ENCODE measurements at regions not wholly inside any gene's neighbourhood (a gene's known extent, or its start where the extent isn't known, plus 50 kb on each side); places are given as distances from the start of the nearest gene placed in this dataset.

DNA sequence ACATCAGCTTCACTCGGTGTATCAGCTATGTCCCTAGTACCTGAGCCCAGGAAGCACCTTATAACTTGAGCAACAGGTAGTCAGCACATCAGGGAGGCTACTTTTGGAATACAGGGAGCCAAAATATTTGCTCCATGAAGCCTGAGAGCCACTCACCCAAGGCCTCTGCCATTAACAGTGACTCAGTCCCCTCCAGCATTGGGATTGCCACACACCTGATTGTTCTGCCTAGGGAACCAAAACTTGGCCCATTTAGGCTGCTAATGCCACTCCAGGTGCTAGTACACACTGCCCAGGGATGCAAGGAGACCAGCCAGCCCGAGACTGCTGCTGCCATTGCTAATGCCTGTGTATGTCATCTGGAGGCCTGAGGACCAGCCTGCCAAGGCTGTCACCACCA, 773.6 kb upstream of the TENM4 start:
- TF ChIP-seq POLR2A (IDR thresholded peaks at IDR 0.05; ENCODE audit: low read length) (no peak), GATA1 (IDR thresholded peaks at IDR 0.05; ENCODE audit: low read depth, low read length) (no peak)
